Loucy (cell line): ENCODE measurements at regions not wholly inside any gene's neighbourhood (a gene's known extent, or its start where the extent isn't known, plus 50 kb on each side); places are given as distances from the start of the nearest gene placed in this dataset.

Experiments
- H2AFZ ChIP-seq: fragments of 200-600 bp; sonication (generic); 2 replicates; pipeline ENCODE4 v1.6.0; 2016; ENCODE audit warnings: antibody characterized with exemption, mild to moderate bottlenecking, low read length, moderate library complexity
- H3F3A ChIP-seq: fragments of 200-600 bp; 2 replicates; pipeline ENCODE4 v1.6.0; 2016; ENCODE audit warnings: antibody characterized with exemption, low read depth, mild to moderate bottlenecking
- H3K27me3 ChIP-seq: fragments of 200-600 bp; sonication (generic); 2 replicates; pipeline ENCODE4 v1.6.1; 2014; ENCODE audit warnings: low read length, mild to moderate bottlenecking; ENCODE audit not compliant: insufficient read depth, poor library complexity, severe bottlenecking
- H3K36me3 ChIP-seq: fragments of 200-600 bp; sonication (generic); 2 replicates; pipeline ENCODE4 v1.6.1; 2016; ENCODE audit warnings: low read length; ENCODE audit not compliant: insufficient read depth
- H3K4me1 ChIP-seq: fragments of 200-600 bp; sonication (generic); 2 replicates; pipeline ENCODE4 v1.5.1; 2014; ENCODE audit warnings: low read length, mild to moderate bottlenecking; ENCODE audit not compliant: insufficient read depth, poor library complexity, severe bottlenecking
- H3K4me2 ChIP-seq: fragments of 200-600 bp; sonication (generic); 2 replicates; pipeline ENCODE4 v1.6.0; 2014; ENCODE audit warnings: antibody characterized with exemption, low read length, low read depth, mild to moderate bottlenecking; ENCODE audit not compliant: poor library complexity, severe bottlenecking
- H3K4me3 ChIP-seq: fragments of 200-600 bp; sonication (generic); 2 replicates; pipeline ENCODE4 v1.5.1; 2014; ENCODE audit warnings: low read length, mild to moderate bottlenecking, mixed read lengths; ENCODE audit not compliant: poor library complexity, severe bottlenecking
- H3K79me2 ChIP-seq: fragments of 200-600 bp; sonication (generic); 2 replicates; pipeline ENCODE4 v1.6.1; 2014; ENCODE audit warnings: low read length; ENCODE audit not compliant: insufficient read depth
- H3K9ac ChIP-seq: fragments of 200-600 bp; sonication (generic); 2 replicates; pipeline ENCODE4 v1.6.0; 2014; ENCODE audit warnings: mild to moderate bottlenecking, low read depth, low read length, moderate library complexity; ENCODE audit not compliant: poor library complexity, severe bottlenecking
- H3K9me2 ChIP-seq: fragments of 200-600 bp; sonication (generic); replicated peaks from 2 replicates; pipeline ENCODE4 v1.6.1; 2016; ENCODE audit warnings: low read depth, low read length, mixed read lengths
- H3K9me3 ChIP-seq: fragments of 200-600 bp; sonication (generic); 2 replicates; pipeline ENCODE4 v1.6.1; 2014; ENCODE audit warnings: mild to moderate bottlenecking, antibody characterized with exemption, low read length, low read depth; ENCODE audit not compliant: insufficient read depth
- H4K20me1 ChIP-seq: fragments of 200-600 bp; sonication (generic); 2 replicates; pipeline ENCODE4 v1.6.0; 2014; ENCODE audit warnings: antibody characterized with exemption, low read length, mild to moderate bottlenecking; ENCODE audit not compliant: insufficient read depth, poor library complexity, severe bottlenecking
- EZH2phosphoT487 ChIP-seq: fragments of 200-600 bp; IDR thresholded peaks from 2 replicates; pipeline ENCODE4 v1.6.1; 2018; ENCODE audit warnings: antibody characterized with exemption, mild to moderate bottlenecking, moderate library complexity, borderline replicate concordance
- TF ChIP-seq, protein P1 (sequence below): fragments of 200-600 bp; sonication (generic); conservative IDR thresholded peaks from 2 replicates; pipeline ENCODE4 v1.5.1; 2014; ENCODE audit warnings: mild to moderate bottlenecking, antibody characterized with exemption, low read length

- Histone ChIP-seq H3K79me2 (no peaks in the 10 kb centered on the region), H3K4me1 (no peaks in the 10 kb centered on the region), H3K4me2 (no peak overlapping the region), H3K36me3 (no peaks in the 10 kb centered on the region), H2AFZ (no peak overlapping the region), H3K9me2 (no peaks in the 10 kb centered on the region), H3K9me3 (no peaks in the 10 kb centered on the region), H3K27me3 (no peaks in the 10 kb centered on the region), H3K9ac (no peak overlapping the region), H4K20me1 (no peaks in the 10 kb centered on the region), H3F3A (no peaks in the 10 kb centered on the region), H3K4me3 (no peak overlapping the region)
- TF ChIP-seq, protein P1, sequence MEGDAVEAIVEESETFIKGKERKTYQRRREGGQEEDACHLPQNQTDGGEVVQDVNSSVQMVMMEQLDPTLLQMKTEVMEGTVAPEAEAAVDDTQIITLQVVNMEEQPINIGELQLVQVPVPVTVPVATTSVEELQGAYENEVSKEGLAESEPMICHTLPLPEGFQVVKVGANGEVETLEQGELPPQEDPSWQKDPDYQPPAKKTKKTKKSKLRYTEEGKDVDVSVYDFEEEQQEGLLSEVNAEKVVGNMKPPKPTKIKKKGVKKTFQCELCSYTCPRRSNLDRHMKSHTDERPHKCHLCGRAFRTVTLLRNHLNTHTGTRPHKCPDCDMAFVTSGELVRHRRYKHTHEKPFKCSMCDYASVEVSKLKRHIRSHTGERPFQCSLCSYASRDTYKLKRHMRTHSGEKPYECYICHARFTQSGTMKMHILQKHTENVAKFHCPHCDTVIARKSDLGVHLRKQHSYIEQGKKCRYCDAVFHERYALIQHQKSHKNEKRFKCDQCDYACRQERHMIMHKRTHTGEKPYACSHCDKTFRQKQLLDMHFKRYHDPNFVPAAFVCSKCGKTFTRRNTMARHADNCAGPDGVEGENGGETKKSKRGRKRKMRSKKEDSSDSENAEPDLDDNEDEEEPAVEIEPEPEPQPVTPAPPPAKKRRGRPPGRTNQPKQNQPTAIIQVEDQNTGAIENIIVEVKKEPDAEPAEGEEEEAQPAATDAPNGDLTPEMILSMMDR = no peak
- TF ChIP-seq EZH2phosphoT487 = no peak
Observed at GRCh38 chr10:9188022-9188810, 1133.7 kb downstream of the GATA3 start.

DNA sequence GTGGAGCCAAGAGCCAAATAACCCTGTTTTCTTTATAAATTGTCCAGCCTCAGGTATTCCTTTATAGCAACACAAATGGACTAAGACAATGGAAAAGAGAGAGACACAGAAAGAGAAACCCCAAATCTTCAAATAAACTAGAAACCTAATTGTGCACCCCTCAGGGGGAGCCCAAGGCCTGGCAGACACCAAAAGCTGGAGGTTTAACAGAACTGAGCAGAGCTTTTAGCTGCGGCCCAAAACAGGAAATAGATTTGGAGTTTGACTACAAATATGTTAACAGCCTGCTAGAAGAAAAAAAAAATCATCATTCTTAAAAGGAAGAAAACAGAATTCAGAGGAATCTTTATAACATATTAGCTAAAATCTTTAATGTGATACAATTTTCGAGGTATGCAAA, 1135.0 kb downstream of the GATA3 start:
- H3K9ac ChIP-seq = no peak overlapping the region
- no peaks in the 10 kb centered on the region for H3F3A ChIP-seq
- no peak overlapping the region for H3K4me3 ChIP-seq
- no peaks in the 10 kb centered on the region for H3K9me2 ChIP-seq
- no peaks in the 10 kb centered on the region for H3K79me2 ChIP-seq
- no peaks in the 10 kb centered on the region for H3K27me3 ChIP-seq
- no peaks in the 10 kb centered on the region for H4K20me1 ChIP-seq
- TF ChIP-seq, protein P1 = no peak
- TF ChIP-seq EZH2phosphoT487 = no peak
- H3K36me3 ChIP-seq = no peaks in the 10 kb centered on the region
- H3K4me1 ChIP-seq = no peaks in the 10 kb centered on the region
- no peaks in the 10 kb centered on the region for H3K9me3 ChIP-seq
- no peak overlapping the region for H3K4me2 ChIP-seq
- no peak overlapping the region for H2AFZ ChIP-seq

- no peaks in the 10 kb centered on the region for H3K9me2 ChIP-seq
Observed at GRCh38 chr10:9193120-9193519, 1138.6 kb downstream of the GATA3 start.

More at GRCh38 chr10:9193120-9193519, 1138.6 kb downstream of the GATA3 start:
- H3K9ac ChIP-seq = no peak overlapping the region
- no peaks in the 10 kb centered on the region for H3K79me2 ChIP-seq
- H3F3A ChIP-seq = no peaks in the 10 kb centered on the region
- H3K36me3 ChIP-seq = no peaks in the 10 kb centered on the region
- no peaks in the 10 kb centered on the region for H3K4me1 ChIP-seq
- H3K4me2 ChIP-seq = no peak overlapping the region
- no peaks in the 10 kb centered on the region for H3K27me3 ChIP-seq
- TF ChIP-seq, protein P1 = no peak
- TF ChIP-seq EZH2phosphoT487 = no peak
- no peak overlapping the region for H2AFZ ChIP-seq
- no peaks in the 10 kb centered on the region for H3K9me3 ChIP-seq
- H3K4me3 ChIP-seq = no peak overlapping the region
- no peaks in the 10 kb centered on the region for H4K20me1 ChIP-seq
